H1 (cell line): ENCODE measurements at regions not wholly inside any gene's neighbourhood (a gene's known extent, or its start where the extent isn't known, plus 50 kb on each side); places are given as distances from the start of the nearest gene placed in this dataset.

Source experiments
- CTCF ChIA-PET: fragments of 300-600 bp; sonication (Branson Sonifier 250); formaldehyde crosslinking; loops from one replicate; lab custom pipeline; 2021; ENCODE audit not compliant: partially characterized antibody; lab: Charles Lee
- POLR2A ChIA-PET: fragments of 300-600 bp; sonication (Branson Sonifier 250); formaldehyde crosslinking; loops from one replicate; lab custom pipeline; 2021; ENCODE audit warnings: inconsistent platforms; ENCODE audit not compliant: partially characterized antibody; lab: Charles Lee
- DNase-seq, 2 experiments: peaks; one replicate each; pipeline versions ENCODE4 v3.0.0 to v3.0.0-alpha.2; 2010 to 2022; ENCODE audit warnings: low spot score in 2 of 2, low read depth in 1 of 2, mixed read lengths in 1 of 2
- FAIRE-seq: peaks from 2 replicates; lab custom pipeline; 2011; peaks lifted over from hg19 to GRCh38; lab: Jason Lieb, UNC
- H2AFZ ChIP-seq: 2 replicates; pipeline ENCODE4 v1.8.1; 2012; ENCODE audit warnings: low read length, inconsistent platforms
- H2AK5ac ChIP-seq: 2 replicates; pipeline ENCODE4 v1.6.1; 2013; ENCODE audit warnings: low read depth, low read length
- H2BK120ac ChIP-seq: replicated peaks from 2 replicates; pipeline ENCODE3; 2013; ENCODE audit warnings: low read depth, low read length, inconsistent platforms
- H2BK12ac ChIP-seq: 2 replicates; pipeline ENCODE4 v1.6.1; 2013; ENCODE audit warnings: low read depth, low read length
- H2BK15ac ChIP-seq: 2 replicates; pipeline ENCODE4 v1.6.1; 2013; ENCODE audit warnings: low read length
- H2BK20ac ChIP-seq: 2 replicates; pipeline ENCODE4 v1.6.1; 2013; ENCODE audit warnings: low read length
- H2BK5ac ChIP-seq: 2 replicates; pipeline ENCODE4 v1.6.1; 2013; ENCODE audit warnings: low read depth, low read length
- H3K14ac ChIP-seq: 2 replicates; pipeline ENCODE4 v1.6.1; 2013; ENCODE audit warnings: inconsistent platforms; ENCODE audit not compliant: insufficient read length
- H3K18ac ChIP-seq: 2 replicates; pipeline ENCODE4 v1.6.1; 2013; ENCODE audit warnings: low read length; ENCODE audit errors: extremely low read depth
- H3K23ac ChIP-seq: 2 replicates; pipeline ENCODE4 v1.6.1; 2013; ENCODE audit warnings: inconsistent platforms; ENCODE audit not compliant: insufficient read length
- H3K23me2 ChIP-seq: 2 replicates; pipeline ENCODE4 v1.6.1; 2013; ENCODE audit warnings: low read depth, low read length
- H3K27ac ChIP-seq: 2 replicates; pipeline ENCODE4 v1.6.1; 2011; ENCODE audit warnings: low read depth, low read length, inconsistent platforms
- H3K27me3 ChIP-seq, 4 experiments: replicated peaks in 1 of 4; 1 replicate in 1 of 4; 2 replicates in 3 of 4; pipeline versions ENCODE4 v1.6.1 to v1.8.1; 2011 to 2013; ENCODE audit warnings: low read length in 3 of 4, mild to moderate bottlenecking in 3 of 4, inconsistent platforms in 2 of 4, mixed read lengths in 2 of 4, moderate library complexity in 1 of 4; ENCODE audit not compliant: control insufficient read depth in 3 of 4, insufficient read depth in 3 of 4; ENCODE audit errors: extremely low read depth in 1 of 4
- H3K36me3 ChIP-seq, 4 experiments: 2 replicates each; pipeline versions ENCODE4 v1.6.1 to v1.8.1; 2011 to 2013; ENCODE audit warnings: mild to moderate bottlenecking in 4 of 4, low read length in 3 of 4, moderate library complexity in 2 of 4, control low read depth in 1 of 4, inconsistent platforms in 1 of 4; ENCODE audit not compliant: insufficient read depth in 4 of 4, control insufficient read depth in 2 of 4
- H3K4ac ChIP-seq: replicated peaks from 2 replicates; pipeline ENCODE3; 2013; ENCODE audit warnings: low read length, low read depth, mixed read lengths, inconsistent platforms; ENCODE audit not compliant: insufficient read length
- H3K4me1 ChIP-seq, 4 experiments: replicated peaks in 1 of 4; 1 replicate in 1 of 4; 2 replicates in 3 of 4; pipeline versions ENCODE4 v1.6.1 to v1.8.1; 2011 to 2013; ENCODE audit warnings: low read length in 3 of 4, inconsistent platforms in 2 of 4, mixed read lengths in 1 of 4; ENCODE audit not compliant: insufficient read depth in 4 of 4, control insufficient read depth in 3 of 4
- H3K4me2 ChIP-seq, 2 experiments: 2 replicates each; pipeline versions ENCODE4 v1.6.1 to v1.8.1; 2011 to 2013; ENCODE audit warnings: low read depth in 2 of 2, low read length in 2 of 2, control low read depth in 1 of 2, inconsistent platforms in 1 of 2, mild to moderate bottlenecking in 1 of 2; ENCODE audit not compliant: insufficient read depth in 1 of 2
- H3K4me3 ChIP-seq, 4 experiments: fragments of 200-600, 300-600 bp in 1 of 4; sonication (generic), shearing (Covaris generic), sonication (Bioruptor Twin) in 1 of 4; 2 replicates each; pipeline versions ENCODE4 v1.5.1 to v1.8.1; 2011 to 2016; ENCODE audit warnings: low read length in 4 of 4, low read depth in 3 of 4, control low read depth in 2 of 4, inconsistent platforms in 2 of 4, mild to moderate bottlenecking in 2 of 4, mixed read lengths in 1 of 4, moderate library complexity in 1 of 4; ENCODE audit not compliant: insufficient read depth in 2 of 4; ENCODE audit errors: extremely low read depth in 1 of 4
- H3K56ac ChIP-seq: replicated peaks from 2 replicates; pipeline ENCODE3; 2013; ENCODE audit warnings: low read depth, mild to moderate bottlenecking, mixed read lengths, low read length, inconsistent platforms; ENCODE audit not compliant: insufficient read length
- H3K79me1 ChIP-seq: 2 replicates; pipeline ENCODE4 v1.6.1; 2013; ENCODE audit warnings: low read depth, low read length, control low read depth
- H3K79me2 ChIP-seq, 2 experiments: 2 replicates each; pipeline versions ENCODE4 v1.6.1 to v1.8.1; 2012 to 2013; ENCODE audit warnings: low read length in 2 of 2, mild to moderate bottlenecking in 2 of 2, inconsistent platforms in 1 of 2; ENCODE audit not compliant: insufficient read depth in 2 of 2, control insufficient read depth in 1 of 2
- H3K9ac ChIP-seq, 4 experiments: replicated peaks in 1 of 4; 1 replicate in 1 of 4; 2 replicates in 3 of 4; pipeline versions ENCODE4 v1.6.1 to v1.8.1; 2011 to 2013; ENCODE audit warnings: low read depth in 3 of 4, low read length in 3 of 4, control low read depth in 2 of 4, mild to moderate bottlenecking in 2 of 4, moderate library complexity in 2 of 4, inconsistent platforms in 1 of 4; ENCODE audit errors: extremely low read depth in 1 of 4
- H3K9me3 ChIP-seq, 2 experiments: 2 replicates each; pipeline versions ENCODE4 v1.6.1 to v1.8.1; 2012 to 2013; ENCODE audit warnings: mild to moderate bottlenecking in 2 of 2, moderate library complexity in 2 of 2, control low read depth in 1 of 2, inconsistent platforms in 1 of 2, low read depth in 1 of 2, low read length in 1 of 2, mixed read lengths in 1 of 2; ENCODE audit not compliant: insufficient read depth in 2 of 2
- H4K20me1 ChIP-seq, 2 experiments: replicated peaks in 1 of 2; 2 replicates each; pipeline versions ENCODE3 to v1.8.1; 2011 to 2013; ENCODE audit warnings: inconsistent platforms in 2 of 2, low read length in 2 of 2, mild to moderate bottlenecking in 1 of 2; ENCODE audit not compliant: insufficient read depth in 2 of 2, control insufficient read depth in 1 of 2
- H4K5ac ChIP-seq: 2 replicates; pipeline ENCODE4 v1.6.1; 2013; ENCODE audit warnings: low read length, low read depth, mixed read lengths, inconsistent platforms; ENCODE audit not compliant: insufficient read length
- H4K8ac ChIP-seq: 2 replicates; pipeline ENCODE4 v1.8.0; 2013; ENCODE audit warnings: mild to moderate bottlenecking, moderate library complexity, low read length, inconsistent platforms; ENCODE audit not compliant: insufficient read depth; ENCODE audit errors: extremely low read depth
- H4K91ac ChIP-seq: replicated peaks from 2 replicates; pipeline ENCODE3; 2013; ENCODE audit warnings: low read length, mixed read lengths, inconsistent platforms; ENCODE audit not compliant: insufficient read length
- CBX5 ChIP-seq: fragments of 300-800, 300-1000 bp; sonication (generic); IDR thresholded peaks from 2 replicates; pipeline ENCODE4 v1.7.1; 2016; ENCODE audit warnings: antibody characterized with exemption, low read length, low read depth
- CHD2 ChIP-seq: IDR thresholded peaks from 2 replicates; pipeline ENCODE4 v1.6.1; 2012; ENCODE audit warnings: low read length, improper control_type of control experiment
- CTBP2 ChIP-seq: IDR thresholded peaks from 2 replicates; pipeline ENCODE4 v1.7.0; 2011; ENCODE audit warnings: borderline replicate concordance, mild to moderate bottlenecking, moderate library complexity, mixed read lengths, low read length; ENCODE audit not compliant: insufficient read depth, insufficient read length
- KDM1A ChIP-seq: fragments of 200-600, 300-600 bp; sonication (generic); IDR thresholded peaks from 2 replicates; pipeline ENCODE4 v1.7.1; 2016; ENCODE audit warnings: mild to moderate bottlenecking, low read length, borderline replicate concordance
- SIN3A ChIP-seq, 2 experiments: IDR thresholded peaks in 1 of 2; conservative IDR thresholded peaks in 1 of 2; 2 replicates each; pipeline ENCODE4 v1.6.1; 2011 to 2012; ENCODE audit warnings: low read length in 2 of 2, improper control_type of control experiment in 1 of 2, low read depth in 1 of 2, mild to moderate bottlenecking in 1 of 2
- TAF7 ChIP-seq: optimal IDR thresholded peaks from 2 replicates; pipeline ENCODE3; 2011; ENCODE audit warnings: low read depth, mild to moderate bottlenecking, inconsistent platforms, low read length, moderate library complexity, borderline replicate concordance
- WGBS, 2 experiments: shearing (Covaris generic) in 1 of 2; methylation state at CpG; one replicate each; pipeline versions ENCODE4 v1.1.6 to v1.1.7; 2013 to 2015; ENCODE audit warnings: low lambda C conversion rate in 2 of 2, mixed read lengths in 2 of 2, inconsistent platforms in 1 of 2, low coverage in 1 of 2, missing lambda C conversion rate in 1 of 2; ENCODE audit not compliant: insufficient replicate concordance in 2 of 2, insufficient coverage in 1 of 2, insufficient read length in 1 of 2; ENCODE audit errors: extremely low coverage in 1 of 2, missing lambda C conversion rate in 1 of 2; 5-methylcytosine and 5-hydroxymethylcytosine counted together

DNA sequence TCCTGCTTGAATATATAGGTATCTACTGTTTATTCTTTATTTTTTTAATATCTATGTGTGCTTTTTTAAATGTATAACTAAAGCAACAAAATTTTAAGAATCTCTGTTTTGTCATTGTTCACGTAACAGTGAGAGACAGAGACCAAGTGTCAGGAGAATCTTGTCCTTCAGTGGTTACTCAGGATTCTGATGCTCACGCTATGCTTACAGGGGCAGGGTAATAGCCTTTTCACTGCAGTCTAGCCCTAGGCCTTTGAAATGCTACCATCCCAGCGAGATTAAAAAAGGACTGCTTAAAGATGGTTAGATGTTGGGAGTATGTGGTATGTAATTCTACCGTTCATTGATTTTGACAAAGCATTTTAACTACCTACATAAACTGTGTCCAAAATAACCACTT, 71.6 kb upstream of the EGFR start:
- Histone ChIP-seq H3K79me1 (no peaks in the 10 kb centered on the region), H3K14ac (no peak overlapping the region), H2BK120ac (no peak overlapping the region), H3K23ac (no peak overlapping the region), H2AFZ (no peak overlapping the region), H3K4ac (no peak overlapping the region), H4K5ac (no peak overlapping the region), H4K8ac (no peak overlapping the region), H2BK20ac (no peak overlapping the region), H3K4me3 (no peak overlapping the region), H4K91ac (no peak overlapping the region), H3K56ac (no peak overlapping the region), H3K27me3 (no peaks in the 10 kb centered on the region), H3K4me2 (no peak overlapping the region)
- no peak for FAIRE-seq
- CTCF ChIA-PET, result no interaction called here
- WGBS, 2 experiments, result 91% methylated on average over 4 of the region's 4 CpGs; no CpG with 5 or more reads in 1 of the 2 experiments
- TF ChIP-seq CHD2, result no peak
- TF ChIP-seq SIN3A (conservative IDR thresholded peaks at IDR 0.05 in 1 of 2, IDR thresholded peaks at IDR 0.05 in 1 of 2; ENCODE audit: low read depth in 1 of 2, low read length in 2 of 2), result no peak
- no peak for TF ChIP-seq CBX5
- TF ChIP-seq KDM1A, result no peak
- TF ChIP-seq TAF7, result no peak
- TF ChIP-seq CTBP2, result no peak
- TF ChIP-seq, all 59 proteins: peak for 0
- Histone ChIP-seq H3K9ac (no peak overlapping the region), H3K9me3 (no peaks in the 10 kb centered on the region), H3K27ac (no peak overlapping the region), H3K79me2 (no peaks in the 10 kb centered on the region), H3K4me1 (no peaks in the 10 kb centered on the region), H2AK5ac (no peak overlapping the region), H3K36me3 (no peaks in the 10 kb centered on the region), H2BK5ac (no peak overlapping the region), H2BK15ac (no peak overlapping the region), H2BK12ac (no peak overlapping the region), H3K23me2 (no peaks in the 10 kb centered on the region), H3K18ac (no peak overlapping the region), H4K20me1 (no peaks in the 10 kb centered on the region)
- DNase-seq, result no peak
- POLR2A ChIA-PET, result no interaction called here
